Sigmoid colon (tissue), 6 donors: ENCODE measurements at regions not wholly inside any gene's neighbourhood (a gene's known extent, or its start where the extent isn't known, plus 50 kb on each side); places are given as distances from the start of the nearest gene placed in this dataset.
A peak's percentile ranks its signal among the peaks of the same experiment; 100 is the strongest.

Experiments used
- DNase-seq: peaks from one replicate; pipeline ENCODE4 v3.0.0-alpha.2; 2019
- H3K27ac ChIP-seq, 4 donors: fragments of 200-600 bp; sonication (generic); one replicate each; pipeline ENCODE4 v1.5.1; 2016 to 2019; ENCODE audit warnings: mild to moderate bottlenecking in 1 of 4
- H3K27me3 ChIP-seq, 3 donors: fragments of 200-600 bp; sonication (generic); one replicate each; pipeline ENCODE4 v1.5.1; 2019; ENCODE audit warnings: mild to moderate bottlenecking in 1 of 3
- H3K36me3 ChIP-seq, 4 donors: fragments of 200-600 bp; sonication (generic); one replicate each; pipeline ENCODE4 v1.5.1; 2016 to 2019
- H3K4me1 ChIP-seq, 4 donors: fragments of 200-600 bp; sonication (generic); one replicate each; pipeline ENCODE4 v1.5.1; 2017 to 2019
- H3K4me3 ChIP-seq, 4 donors: fragments of 200-600 bp; sonication (generic); one replicate each; pipeline ENCODE4 v1.5.1; 2017 to 2019; ENCODE audit warnings: mild to moderate bottlenecking in 2 of 4, moderate library complexity in 1 of 4
- H3K9me3 ChIP-seq, 4 donors: fragments of 200-600 bp in 3 of 4; sonication (generic) in 3 of 4; one replicate each; pipeline versions ENCODE4 v1.5.1 to v1.6.1; 2013 to 2019
- EP300 ChIP-seq, 4 donors: sonication (generic); formaldehyde crosslinking; IDR thresholded peaks; one replicate each; pipeline ENCODE4 v1.6.1; 2017; ENCODE audit warnings: antibody characterized with exemption in 4 of 4
- POLR2A ChIP-seq, 2 donors: fragments of 450-650 bp; IDR thresholded peaks; one replicate each; pipeline ENCODE4 v1.6.1; 2016; ENCODE audit warnings: antibody characterized with exemption in 2 of 2, mild to moderate bottlenecking in 2 of 2, moderate library complexity in 2 of 2
- POLR2AphosphoS5 ChIP-seq, 4 donors: sonication (generic); formaldehyde crosslinking; IDR thresholded peaks; one replicate each; pipeline ENCODE4 v1.6.1; 2017; ENCODE audit warnings: antibody characterized with exemption in 4 of 4
- WGBS, 2 donors: extraction: QIAGEN DNeasy Blood & Tissue Kit; methylation state at CpG; one replicate each; pipeline ENCODE4 v1.1.7; 2013; 5-methylcytosine and 5-hydroxymethylcytosine counted together
- intact Hi-C: fragments of 100-400 bp; cut with DNase I; formaldehyde crosslinking; loops from one replicate; pipeline ENCODE4 v1.15.1; 2023
- TF ChIP-seq, protein P1 (sequence below), 4 experiments: fragments of 450-650 bp in 3 of 4; fragments of 200-600 bp in 1 of 4; IDR thresholded peaks; one replicate each; pipeline ENCODE4 v1.5.1; 2016 to 2019; ENCODE audit warnings: antibody characterized with exemption in 4 of 4, mild to moderate bottlenecking in 3 of 4, moderate library complexity in 2 of 4
- donor health status: healthy with polysubstance abuse.
- donor health status: healthy.

DNA sequence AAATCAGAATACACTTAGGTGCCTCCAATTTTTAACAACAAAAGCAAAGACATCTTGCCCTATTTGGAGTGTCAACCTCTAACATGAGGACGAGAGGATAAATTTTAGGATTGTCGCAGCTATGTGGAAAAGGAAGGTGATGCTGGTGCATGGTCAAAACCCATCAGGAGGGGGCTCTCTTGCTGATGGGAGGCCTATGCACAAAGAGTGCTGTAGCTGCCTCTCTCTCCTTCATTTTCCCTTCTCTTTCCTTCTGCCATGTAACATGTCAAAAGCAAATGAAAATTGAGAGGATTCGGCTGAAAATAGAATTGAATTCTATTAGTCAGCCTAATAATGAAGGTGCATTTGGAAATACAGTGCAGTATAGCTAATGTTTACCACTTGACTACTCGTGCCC lies 578.7 kb upstream of the ZNF462 start:
- Histone ChIP-seq H3K27ac (no peak overlapping the region), H3K27me3 (no peaks in the 10 kb centered on the region), H3K36me3 (no peaks in the 10 kb centered on the region), H3K4me3 (no peak overlapping the region), H3K4me1 (peaks cover 0 to 22% (median 18%) of the 10 kb centered on the region in 4 donors), H3K9me3 (no peaks in the 10 kb centered on the region)
- intact Hi-C loops = loop anchor here (10.0 kb wide), 1 partner anchor 581 kb away; the partner anchor contains the start of gene ZNF462
- WGBS, 2 donors = 83% methylated on average over 4 of the region's 4 CpGs
- TF ChIP-seq POLR2A (IDR thresholded peaks at IDR 0.05) = no peak
- no peak for TF ChIP-seq POLR2AphosphoS5 (IDR thresholded peaks at IDR 0.05)
- TF ChIP-seq, protein P1, sequence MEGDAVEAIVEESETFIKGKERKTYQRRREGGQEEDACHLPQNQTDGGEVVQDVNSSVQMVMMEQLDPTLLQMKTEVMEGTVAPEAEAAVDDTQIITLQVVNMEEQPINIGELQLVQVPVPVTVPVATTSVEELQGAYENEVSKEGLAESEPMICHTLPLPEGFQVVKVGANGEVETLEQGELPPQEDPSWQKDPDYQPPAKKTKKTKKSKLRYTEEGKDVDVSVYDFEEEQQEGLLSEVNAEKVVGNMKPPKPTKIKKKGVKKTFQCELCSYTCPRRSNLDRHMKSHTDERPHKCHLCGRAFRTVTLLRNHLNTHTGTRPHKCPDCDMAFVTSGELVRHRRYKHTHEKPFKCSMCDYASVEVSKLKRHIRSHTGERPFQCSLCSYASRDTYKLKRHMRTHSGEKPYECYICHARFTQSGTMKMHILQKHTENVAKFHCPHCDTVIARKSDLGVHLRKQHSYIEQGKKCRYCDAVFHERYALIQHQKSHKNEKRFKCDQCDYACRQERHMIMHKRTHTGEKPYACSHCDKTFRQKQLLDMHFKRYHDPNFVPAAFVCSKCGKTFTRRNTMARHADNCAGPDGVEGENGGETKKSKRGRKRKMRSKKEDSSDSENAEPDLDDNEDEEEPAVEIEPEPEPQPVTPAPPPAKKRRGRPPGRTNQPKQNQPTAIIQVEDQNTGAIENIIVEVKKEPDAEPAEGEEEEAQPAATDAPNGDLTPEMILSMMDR (IDR thresholded peaks at IDR 0.05) = no peak
- no peak for TF ChIP-seq EP300 (IDR thresholded peaks at IDR 0.05)
- no peak for DNase-seq

GRCh38 chr9:106286249-106286648 lies 576.7 kb upstream of the ZNF462 start:
- no peak for DNase-seq
- TF ChIP-seq POLR2AphosphoS5 (IDR thresholded peaks at IDR 0.05) (no peak), POLR2A (IDR thresholded peaks at IDR 0.05) (no peak)
- TF ChIP-seq, protein P1 (IDR thresholded peaks at IDR 0.05) = no peak
- no peak overlapping the region for H3K4me3 ChIP-seq
- intact Hi-C loops = loop anchor here (10.0 kb wide), 1 partner anchor 579 kb away; the partner anchor contains the start of gene ZNF462
- H3K27ac ChIP-seq = peak overlapping the region in 3 of 4 donors; percentile 68 to 70 (median 70)
- H3K27me3 ChIP-seq = no peaks in the 10 kb centered on the region
- H3K36me3 ChIP-seq = no peaks in the 10 kb centered on the region
- no peaks in the 10 kb centered on the region for H3K9me3 ChIP-seq
- H3K4me1 ChIP-seq = peaks cover 0 to 22% (median 18%) of the 10 kb centered on the region in 4 donors

- DNase-seq = no peak
- no peaks in the 10 kb centered on the region for H3K27me3 ChIP-seq
- peaks cover 0 to 22% (median 18%) of the 10 kb centered on the region in 4 donors for H3K4me1 ChIP-seq
- H3K4me3 ChIP-seq = peak overlapping the region; percentile 17 to 39 (median 32)
- intact Hi-C loops = loop anchor here (10.0 kb wide), 1 partner anchor 578 kb away; the partner anchor contains the start of gene ZNF462
- TF ChIP-seq POLR2AphosphoS5 (IDR thresholded peaks at IDR 0.05) = no peak
- TF ChIP-seq POLR2A (IDR thresholded peaks at IDR 0.05) = no peak
- TF ChIP-seq EP300 (IDR thresholded peaks at IDR 0.05) = no peak
- TF ChIP-seq, protein P1 (IDR thresholded peaks at IDR 0.05) = no peak
- H3K36me3 ChIP-seq = no peaks in the 10 kb centered on the region
- peak overlapping the region; percentile 0 to 70 (median 69) for H3K27ac ChIP-seq
- WGBS, 2 donors = 17 to 50% methylated on average over 10 of the region's 10 CpGs
- no peaks in the 10 kb centered on the region for H3K9me3 ChIP-seq
Measured at GRCh38 chr9:106287091-106287631, 575.8 kb upstream of the ZNF462 start.

DNA sequence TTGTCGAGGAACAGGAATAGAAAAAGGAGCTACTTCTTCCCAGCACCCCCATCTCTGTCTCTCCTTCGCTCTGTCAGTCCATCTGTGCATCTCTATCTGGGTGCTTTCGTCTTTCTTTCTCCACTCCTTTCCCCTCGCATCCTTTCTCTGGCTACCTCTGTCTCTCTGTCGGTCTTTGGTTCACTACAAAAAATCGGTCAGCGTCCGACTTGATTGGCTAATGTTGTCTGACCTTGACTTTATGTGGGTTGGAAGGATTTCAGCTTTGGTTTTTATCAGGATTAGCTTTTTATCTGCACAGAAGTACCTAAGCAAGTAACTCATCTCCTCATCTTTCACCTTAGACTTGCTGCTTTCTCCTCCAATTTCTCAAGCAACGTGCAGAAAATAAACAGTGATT lies 575.2 kb upstream of the ZNF462 start:
- no peak for DNase-seq
- WGBS, 2 donors = 80 to 88% methylated on average over 9 of the region's 9 CpGs
- Histone ChIP-seq H3K4me3 (peak overlapping the region in 1 of 4 donors; percentile 38), H3K27ac (peak overlapping the region in 3 of 4 donors; percentile 68 to 70 (median 70)), H3K36me3 (no peaks in the 10 kb centered on the region), H3K27me3 (no peaks in the 10 kb centered on the region), H3K9me3 (no peaks in the 10 kb centered on the region), H3K4me1 (peaks cover 0 to 22% (median 18%) of the 10 kb centered on the region in 4 donors)
- TF ChIP-seq POLR2A (IDR thresholded peaks at IDR 0.05) = no peak
- TF ChIP-seq, protein P1 (IDR thresholded peaks at IDR 0.05) = no peak
- TF ChIP-seq POLR2AphosphoS5 (IDR thresholded peaks at IDR 0.05) = no peak
- no peak for TF ChIP-seq EP300 (IDR thresholded peaks at IDR 0.05)
- intact Hi-C loops = loop anchor here (10.0 kb wide), 1 partner anchor 577 kb away; the partner anchor contains the start of gene ZNF462
